ENCODE measurements at regions not wholly inside any gene's neighbourhood (a gene's known extent, or its start where the extent isn't known, plus 50 kb on each side); places are given as distances from the start of the nearest gene placed in this dataset.

DNA sequence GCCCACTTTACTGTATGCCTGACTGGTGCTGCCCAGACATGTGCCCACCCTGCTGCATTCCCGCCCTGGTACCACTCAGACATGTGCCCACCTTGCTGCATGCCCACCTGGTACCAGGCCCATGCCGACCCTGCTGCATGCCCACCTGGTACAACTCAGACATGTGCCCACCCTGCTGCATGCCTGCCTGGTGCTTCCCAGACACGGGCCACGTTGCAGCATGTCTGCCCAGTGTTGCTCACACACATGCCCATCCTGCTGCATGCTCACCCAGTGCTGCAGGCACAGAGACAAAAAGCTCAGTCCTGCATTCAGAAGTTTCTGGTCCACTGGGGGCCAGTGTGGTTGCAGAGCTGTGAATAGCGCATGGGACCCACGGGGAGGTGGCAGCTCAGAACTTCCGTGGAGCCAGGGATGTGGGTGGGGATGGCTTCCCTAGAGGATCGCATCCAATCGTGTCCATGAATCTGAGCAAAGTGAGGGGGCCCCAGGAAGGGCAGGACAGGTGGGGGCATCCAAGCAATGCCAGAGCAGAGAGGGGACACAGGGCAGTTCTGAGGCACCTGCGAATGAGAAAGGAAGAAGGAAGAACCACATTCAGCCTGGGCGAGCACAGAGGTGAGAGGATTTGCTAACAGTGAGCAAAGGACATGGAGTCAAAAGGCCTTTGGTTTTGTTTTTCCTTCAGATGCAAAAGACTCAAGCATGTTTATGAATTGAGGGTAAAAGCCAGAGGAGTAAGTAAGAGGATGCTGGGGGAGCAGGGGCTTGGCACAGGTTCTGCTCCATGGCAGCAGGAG is 175.9 kb upstream of the C14orf180 start:
- no peak for TF ChIP-seq HDGF (IDR thresholded peaks at IDR 0.05; ENCODE audit: borderline replicate concordance)
- no peak for TF ChIP-seq NFRKB (IDR thresholded peaks at IDR 0.05)
- TF ChIP-seq L3MBTL2 (conservative IDR thresholded peaks at IDR 0.05): no peak
- TF ChIP-seq TARDBP (IDR thresholded peaks at IDR 0.05): no peak
- TF ChIP-seq ELF4 (IDR thresholded peaks at IDR 0.05): no peak
- no peak for TF ChIP-seq FOXA1 (IDR thresholded peaks at IDR 0.05)
- no peak for TF ChIP-seq SP1 (IDR thresholded peaks at IDR 0.05)
- TF ChIP-seq ZNF384 (IDR thresholded peaks at IDR 0.05): no peak
- TF ChIP-seq ARNT (IDR thresholded peaks at IDR 0.05): no peak
- no peak for TF ChIP-seq CTBP1 (IDR thresholded peaks at IDR 0.05; ENCODE audit: borderline replicate concordance)

Measured in HEK293T (cell line).